PFSK-1 (cell line): ENCODE measurements at regions not wholly inside any gene's neighbourhood (a gene's known extent, or its start where the extent isn't known, plus 50 kb on each side); places are given as distances from the start of the nearest gene placed in this dataset.

Experiments
- FOXP2 ChIP-seq: optimal IDR thresholded peaks from 2 replicates; pipeline ENCODE3; 2011; ENCODE audit warnings: borderline replicate concordance, control low read depth, inconsistent platforms; ENCODE audit not compliant: insufficient read depth; ENCODE audit errors: extremely low read length, extremely low read depth
- POLR2AphosphoS5 ChIP-seq: IDR thresholded peaks from 2 replicates; pipeline ENCODE4 v1.6.1; 2012; ENCODE audit warnings: low read depth, mild to moderate bottlenecking, control low read depth, low read length, moderate library complexity
- REST ChIP-seq, 2 experiments: IDR thresholded peaks; 2 replicates each; pipeline versions ENCODE4 v1.6.1 to v1.8.0; 2011 to 2012; ENCODE audit warnings: low read depth in 2 of 2, low read length in 2 of 2, control low read depth in 1 of 2, inconsistent platforms in 1 of 2, mild to moderate bottlenecking in 1 of 2, moderate library complexity in 1 of 2; ENCODE audit not compliant: insufficient read depth in 1 of 2
- SIN3A ChIP-seq: IDR thresholded peaks from 2 replicates; pipeline ENCODE4 v1.6.1; 2012; ENCODE audit warnings: mild to moderate bottlenecking, low read length, moderate library complexity, borderline replicate concordance; ENCODE audit not compliant: insufficient read depth
- TAF1 ChIP-seq: IDR thresholded peaks from 2 replicates; pipeline ENCODE4 v1.6.1; 2012; ENCODE audit warnings: low read length, control low read depth, borderline replicate concordance; ENCODE audit not compliant: insufficient read depth

- TF ChIP-seq TAF1 (no peak), SIN3A (no peak), REST (IDR thresholded peaks at IDR 0.05; ENCODE audit: insufficient read depth in 1 of 2, low read depth in 2 of 2, low read length in 2 of 2) (no peak), POLR2AphosphoS5 (no peak), FOXP2 (no peak)
These were observed 394.8 kb upstream of the MAF start for GRCh38 chr16:79995315-79995714.

GRCh38 chr16:79994418-79994817 lies 393.9 kb upstream of the MAF start:
- no peak for TF ChIP-seq FOXP2
- TF ChIP-seq POLR2AphosphoS5: no peak
- TF ChIP-seq SIN3A: no peak
- no peak for TF ChIP-seq TAF1
- TF ChIP-seq REST (IDR thresholded peaks at IDR 0.05; ENCODE audit: insufficient read depth in 1 of 2, low read depth in 2 of 2, low read length in 2 of 2): no peak

GRCh38 chr16:79993629-79994209 lies 393.2 kb upstream of the MAF start:
- TF ChIP-seq SIN3A (no peak), REST (IDR thresholded peaks at IDR 0.05; ENCODE audit: insufficient read depth in 1 of 2, low read depth in 2 of 2, low read length in 2 of 2) (no peak), FOXP2 (no peak), TAF1 (no peak), POLR2AphosphoS5 (no peak)

GRCh38 chr16:79991969-79992368 lies 391.4 kb upstream of the MAF start:
- no peak for TF ChIP-seq REST (IDR thresholded peaks at IDR 0.05; ENCODE audit: insufficient read depth in 1 of 2, low read depth in 2 of 2, low read length in 2 of 2)
- no peak for TF ChIP-seq POLR2AphosphoS5
- no peak for TF ChIP-seq FOXP2
- no peak for TF ChIP-seq TAF1
- TF ChIP-seq SIN3A: no peak
